AG09319 (cell line): ENCODE measurements at regions not wholly inside any gene's neighbourhood (a gene's known extent, or its start where the extent isn't known, plus 50 kb on each side); places are given as distances from the start of the nearest gene placed in this dataset.

Experiments used
- DNase-seq: peaks from one replicate; pipeline ENCODE4 v3.0.0-alpha.2; 2010; ENCODE audit warnings: low read depth; ENCODE audit errors: extremely low read depth
- CTCF ChIP-seq: IDR thresholded peaks from 2 replicates; pipeline ENCODE4 v1.5.1; 2011; ENCODE audit warnings: low read depth, mild to moderate bottlenecking, inconsistent platforms, low read length, moderate library complexity

GRCh38 chr5:8521991-8522390 is 653.0 kb downstream of the MTRR start:
- no peak for TF ChIP-seq CTCF
- no peak for DNase-seq

- DNase-seq: no peak
- no peak for TF ChIP-seq CTCF
Measured at GRCh38 chr5:8522646-8523045, 653.7 kb downstream of the MTRR start.

GRCh38 chr5:8523501-8523900 is 654.6 kb downstream of the MTRR start:
- no peak for DNase-seq
- TF ChIP-seq CTCF: no peak

- no peak for TF ChIP-seq CTCF
- no peak for DNase-seq
Measured at GRCh38 chr5:8525819-8526218, 656.9 kb downstream of the MTRR start.

- TF ChIP-seq CTCF: no peak
- DNase-seq: no peak
Measured at GRCh38 chr5:8528106-8528505, 659.2 kb downstream of the MTRR start.

GRCh38 chr5:8538821-8539220 is 669.9 kb downstream of the MTRR start:
- no peak for TF ChIP-seq CTCF
- DNase-seq: no peak

GRCh38 chr5:8540317-8540716 is 671.4 kb downstream of the MTRR start:
- no peak for DNase-seq

More at GRCh38 chr5:8540317-8540716, 671.4 kb downstream of the MTRR start:
- no peak for TF ChIP-seq CTCF
